Panc1 (cell line): ENCODE measurements at regions not wholly inside any gene's neighbourhood (a gene's known extent, or its start where the extent isn't known, plus 50 kb on each side); places are given as distances from the start of the nearest gene placed in this dataset.

Experiments
- POLR2AphosphoS5 ChIP-seq: IDR thresholded peaks from 2 replicates; pipeline ENCODE4 v1.6.1; 2012; ENCODE audit warnings: mild to moderate bottlenecking, low read depth, low read length, moderate library complexity
- SIN3A ChIP-seq: IDR thresholded peaks from 2 replicates; pipeline ENCODE4 v1.6.1; 2012; ENCODE audit warnings: low read depth, mild to moderate bottlenecking, low read length, moderate library complexity, borderline replicate concordance; ENCODE audit not compliant: insufficient read depth

- TF ChIP-seq POLR2AphosphoS5 (no peak), SIN3A (no peak)
Measured at GRCh38 chr14:73770977-73771847, 57.0 kb upstream of the PNMA1 start.
